Neuronal stem cell (in vitro differentiated cells): ENCODE measurements at regions not wholly inside any gene's neighbourhood (a gene's known extent, or its start where the extent isn't known, plus 50 kb on each side); places are given as distances from the start of the nearest gene placed in this dataset.
"Not testable (repeated sequence)": the region's sequence is repeated elsewhere in the genome, so short reads cannot be mapped to it uniquely, and the experiment has no call there.

Experiments
- DNase-seq: peaks from one replicate; pipeline ENCODE4 v3.0.0-alpha.2; 2013; ENCODE audit warnings: low spot score
- H2AFZ ChIP-seq: one replicate; pipeline ENCODE4 v1.6.1; 2013; ENCODE audit warnings: mild to moderate bottlenecking, low read length, inconsistent platforms
- H2AK5ac ChIP-seq: 2 replicates; pipeline ENCODE4 v1.6.1; 2013; ENCODE audit warnings: low read depth, mild to moderate bottlenecking, inconsistent platforms, low read length, moderate library complexity, mixed read lengths
- H2BK120ac ChIP-seq: 2 replicates; pipeline ENCODE4 v1.6.1; 2013; ENCODE audit warnings: low read depth, mild to moderate bottlenecking, inconsistent platforms, low read length, moderate library complexity, mixed read lengths
- H2BK12ac ChIP-seq: one replicate; pipeline ENCODE4 v1.6.1; 2013; ENCODE audit warnings: low read length, inconsistent platforms
- H2BK15ac ChIP-seq: 2 replicates; pipeline ENCODE4 v1.6.1; 2013; ENCODE audit warnings: mild to moderate bottlenecking, low read length, inconsistent platforms, mixed read lengths
- H2BK5ac ChIP-seq: one replicate; pipeline ENCODE4 v1.6.1; 2013; ENCODE audit warnings: inconsistent platforms, mild to moderate bottlenecking, low read length, moderate library complexity
- H3K14ac ChIP-seq: one replicate; pipeline ENCODE4 v1.6.1; 2013; ENCODE audit warnings: low read length, inconsistent platforms
- H3K18ac ChIP-seq: 2 replicates; pipeline ENCODE4 v1.6.1; 2013; ENCODE audit warnings: low read length, inconsistent platforms
- H3K23ac ChIP-seq: 2 replicates; pipeline ENCODE4 v1.6.1; 2013; ENCODE audit warnings: low read depth, mild to moderate bottlenecking, mixed read lengths, low read length, inconsistent platforms; ENCODE audit not compliant: poor library complexity
- H3K27ac ChIP-seq: replicated peaks from 3 replicates; pipeline ENCODE4 v1.5.1; 2013; ENCODE audit warnings: low read length, inconsistent platforms
- H3K27me3 ChIP-seq, 3 experiments: 2 replicates each; pipeline ENCODE4 v1.6.1; 2013; ENCODE audit warnings: low read length in 3 of 3, mild to moderate bottlenecking in 2 of 3, inconsistent platforms in 1 of 3, low read depth in 1 of 3, mixed read lengths in 1 of 3, moderate library complexity in 1 of 3; ENCODE audit not compliant: control insufficient read depth in 3 of 3, insufficient read depth in 3 of 3
- H3K36me3 ChIP-seq, 2 donors: replicated peaks in 1 of 2; 2 replicates each; pipeline ENCODE4 v1.6.1; 2013; ENCODE audit warnings: low read length in 2 of 2; ENCODE audit not compliant: control insufficient read depth in 2 of 2, insufficient read depth in 2 of 2
- H3K4ac ChIP-seq: 2 replicates; pipeline ENCODE4 v1.6.1; 2013; ENCODE audit warnings: inconsistent platforms, mild to moderate bottlenecking, low read length, moderate library complexity
- H3K4me1 ChIP-seq, 2 donors: 1 replicate in 1 of 2; 2 replicates in 1 of 2; pipeline ENCODE4 v1.6.1; 2013; ENCODE audit warnings: low read length in 2 of 2, low read depth in 1 of 2; ENCODE audit not compliant: control insufficient read depth in 2 of 2, insufficient read depth in 1 of 2
- H3K4me2 ChIP-seq: one replicate; pipeline ENCODE4 v1.6.1; 2013; ENCODE audit warnings: mild to moderate bottlenecking, low read length, inconsistent platforms; ENCODE audit not compliant: insufficient read depth, poor library complexity, severe bottlenecking
- H3K4me3 ChIP-seq, 2 donors: 2 replicates each; pipeline ENCODE4 v1.5.1; 2013; ENCODE audit warnings: low read length in 2 of 2, mild to moderate bottlenecking in 2 of 2, inconsistent platforms in 1 of 2, moderate library complexity in 1 of 2
- H3K79me1 ChIP-seq: one replicate; pipeline ENCODE4 v1.6.1; 2013; ENCODE audit warnings: low read depth, mild to moderate bottlenecking, inconsistent platforms, low read length, moderate library complexity
- H3K9ac ChIP-seq: one replicate; pipeline ENCODE4 v1.6.1; 2013; ENCODE audit warnings: mild to moderate bottlenecking, low read depth, low read length, inconsistent platforms; ENCODE audit not compliant: poor library complexity
- H3K9me3 ChIP-seq, 2 donors: replicated peaks in 1 of 2; 2 replicates each; pipeline versions ENCODE3 to v1.6.1; 2013; ENCODE audit warnings: low read length in 2 of 2, mild to moderate bottlenecking in 2 of 2, inconsistent platforms in 1 of 2, low read depth in 1 of 2, mixed read lengths in 1 of 2, moderate library complexity in 1 of 2; ENCODE audit not compliant: control insufficient read depth in 2 of 2, insufficient read depth in 1 of 2
- H4K8ac ChIP-seq: one replicate; pipeline ENCODE4 v1.6.1; 2013; ENCODE audit warnings: low read depth, mild to moderate bottlenecking, inconsistent platforms, low read length, moderate library complexity
- H4K91ac ChIP-seq: one replicate; pipeline ENCODE4 v1.6.1; 2013; ENCODE audit warnings: low read length, low read depth, mild to moderate bottlenecking, inconsistent platforms; ENCODE audit not compliant: poor library complexity
- WGBS, 2 donors: extraction: QIAGEN DNeasy Blood & Tissue Kit; methylation state at CpG; one replicate each; pipeline ENCODE4 v1.1.7; 2013; ENCODE audit warnings: missing lambda C conversion rate in 2 of 2, mixed read lengths in 1 of 2; ENCODE audit not compliant: insufficient read length in 2 of 2, insufficient replicate concordance in 1 of 2; ENCODE audit errors: extremely low coverage in 2 of 2; 5-methylcytosine and 5-hydroxymethylcytosine counted together

DNA sequence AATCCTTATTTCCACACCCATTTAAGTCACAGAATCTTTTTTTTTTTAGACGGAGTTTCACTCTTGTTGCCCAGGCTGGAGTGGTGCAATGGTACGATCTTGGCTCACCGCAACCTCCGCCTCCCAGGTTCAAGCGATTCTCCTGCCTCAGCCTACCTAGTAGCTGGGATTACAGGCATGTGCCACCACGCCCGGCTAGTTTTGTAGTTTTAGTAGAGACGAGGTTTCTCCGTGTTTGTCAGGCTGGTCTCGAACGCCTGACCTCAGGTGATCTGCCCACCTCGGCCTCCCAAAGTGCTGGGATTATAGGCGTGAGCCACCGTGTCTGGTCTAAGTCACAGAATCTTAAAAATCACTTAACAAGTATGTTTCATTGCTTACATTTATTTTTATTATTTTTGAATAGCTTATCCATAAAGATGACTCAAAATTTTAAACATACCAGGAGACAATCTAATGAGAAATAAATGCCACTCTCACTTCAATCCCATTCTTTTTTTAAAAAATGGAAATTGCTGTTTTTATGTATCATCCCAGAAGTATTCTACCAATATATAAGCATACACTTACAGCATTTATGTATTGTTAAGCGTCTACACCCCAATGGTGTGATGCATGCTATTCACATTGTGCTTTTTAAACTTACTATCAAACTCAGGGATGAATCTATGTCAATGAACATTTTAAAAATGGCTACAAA lies 338.5 kb downstream of the RFPL4B start:
- not testable (repeated sequence) for H3K27me3 ChIP-seq, H3K14ac ChIP-seq, H3K4ac ChIP-seq, H3K9ac ChIP-seq, H3K36me3 ChIP-seq, H2BK15ac ChIP-seq, H3K79me1 ChIP-seq, H2AK5ac ChIP-seq, H2BK120ac ChIP-seq, H2BK12ac ChIP-seq, H3K18ac ChIP-seq, DNase-seq, H3K9me3 ChIP-seq, H3K4me3 ChIP-seq, H4K91ac ChIP-seq, H3K23ac ChIP-seq, H3K27ac ChIP-seq, H4K8ac ChIP-seq, H2AFZ ChIP-seq, H2BK5ac ChIP-seq, H3K4me2 ChIP-seq, H3K4me1 ChIP-seq
- WGBS, 2 donors, result no CpG with 5 or more reads among the region's 15 CpGs

DNA sequence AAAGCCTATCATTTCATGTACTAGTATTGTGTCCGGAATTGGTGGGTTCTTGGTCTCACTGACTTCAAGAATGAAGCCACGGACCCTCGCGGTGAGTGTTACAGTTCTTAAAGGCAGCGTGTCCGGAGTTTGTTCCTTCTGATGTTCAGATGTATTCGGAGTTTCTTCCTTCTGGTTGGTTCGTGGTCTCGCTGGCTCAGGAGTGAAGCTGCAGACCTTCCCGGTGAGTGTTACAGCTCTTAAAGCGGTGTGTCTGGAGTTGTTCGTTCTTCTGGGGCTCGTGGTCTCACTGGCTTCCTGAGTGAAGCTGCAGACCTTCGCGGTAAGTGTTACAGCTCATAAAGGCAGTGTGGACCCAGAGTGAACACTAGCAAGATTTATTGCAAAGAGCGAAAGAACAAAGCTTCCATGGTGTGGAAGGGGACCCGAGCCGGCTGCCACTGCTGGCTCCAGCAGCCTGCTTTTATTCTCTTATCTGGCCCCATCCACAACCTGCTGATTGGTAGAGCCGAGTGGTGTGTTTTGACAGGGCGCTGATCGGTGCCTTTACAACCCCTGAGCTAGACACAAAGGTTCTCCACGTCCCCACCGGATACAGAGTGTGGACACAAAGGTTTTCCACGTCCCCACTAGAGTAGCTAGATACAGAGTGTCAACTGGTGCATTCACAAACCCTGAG lies 341.5 kb downstream of the RFPL4B start:
- not testable (repeated sequence) for H3K4ac ChIP-seq, H3K9me3 ChIP-seq, H3K36me3 ChIP-seq, DNase-seq, H3K27ac ChIP-seq, H3K9ac ChIP-seq, H3K4me1 ChIP-seq, H2BK15ac ChIP-seq, H4K91ac ChIP-seq, H4K8ac ChIP-seq, H2BK120ac ChIP-seq, H2BK5ac ChIP-seq, H3K79me1 ChIP-seq, H3K14ac ChIP-seq, H3K4me3 ChIP-seq, H2AK5ac ChIP-seq, H2BK12ac ChIP-seq, H3K18ac ChIP-seq, H3K4me2 ChIP-seq, H3K23ac ChIP-seq, H3K27me3 ChIP-seq
- peak overlapping the region; percentile 59 for H2AFZ ChIP-seq
- WGBS, 2 donors, result no CpG with 5 or more reads among the region's 24 CpGs

DNA sequence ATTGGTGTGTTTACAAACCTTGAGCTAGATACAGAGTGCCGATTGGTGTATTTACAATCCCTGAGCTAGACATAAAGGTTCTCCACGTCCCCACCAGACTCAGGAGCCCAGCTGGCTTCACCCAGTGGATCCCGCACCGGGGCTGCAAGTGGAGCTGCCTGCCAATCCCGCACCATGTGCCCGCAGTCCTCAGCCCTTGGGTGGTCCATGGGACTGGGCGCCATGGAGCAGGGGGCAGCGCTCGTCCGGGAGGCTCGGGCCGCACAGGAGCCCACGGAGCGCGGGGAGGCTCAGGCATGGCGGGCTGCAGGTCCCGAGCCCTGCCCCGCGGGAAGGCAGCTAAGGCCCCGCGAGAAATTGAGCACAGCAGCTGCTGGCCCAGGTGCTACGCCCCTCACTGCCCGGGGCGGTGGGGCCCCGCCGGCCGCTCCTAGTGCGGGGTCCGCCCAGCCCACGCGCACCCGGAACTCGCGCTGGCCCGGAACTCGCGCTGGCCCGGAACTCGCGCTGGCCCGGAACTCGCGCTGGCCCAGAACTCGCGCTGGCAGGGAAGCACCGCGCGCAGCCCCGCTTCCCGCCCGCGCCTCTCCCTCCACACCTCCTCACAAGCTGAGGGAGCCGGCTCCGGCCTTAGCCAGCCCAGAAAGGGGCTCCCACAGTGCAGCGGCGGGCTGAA lies 342.2 kb downstream of the RFPL4B start:
- not testable (repeated sequence) for H3K79me1 ChIP-seq, H2BK5ac ChIP-seq, H3K23ac ChIP-seq, H3K4ac ChIP-seq, H3K27ac ChIP-seq, DNase-seq, H3K9ac ChIP-seq, H2BK12ac ChIP-seq, H3K36me3 ChIP-seq, H3K27me3 ChIP-seq, H3K18ac ChIP-seq, H2BK120ac ChIP-seq, H3K4me2 ChIP-seq, H3K4me1 ChIP-seq, H3K14ac ChIP-seq, H3K9me3 ChIP-seq, H2AK5ac ChIP-seq, H3K4me3 ChIP-seq, H4K91ac ChIP-seq, H4K8ac ChIP-seq, H2AFZ ChIP-seq, H2BK15ac ChIP-seq
- no CpG with 5 or more reads among the region's 56 CpGs for WGBS, 2 donors

DNA sequence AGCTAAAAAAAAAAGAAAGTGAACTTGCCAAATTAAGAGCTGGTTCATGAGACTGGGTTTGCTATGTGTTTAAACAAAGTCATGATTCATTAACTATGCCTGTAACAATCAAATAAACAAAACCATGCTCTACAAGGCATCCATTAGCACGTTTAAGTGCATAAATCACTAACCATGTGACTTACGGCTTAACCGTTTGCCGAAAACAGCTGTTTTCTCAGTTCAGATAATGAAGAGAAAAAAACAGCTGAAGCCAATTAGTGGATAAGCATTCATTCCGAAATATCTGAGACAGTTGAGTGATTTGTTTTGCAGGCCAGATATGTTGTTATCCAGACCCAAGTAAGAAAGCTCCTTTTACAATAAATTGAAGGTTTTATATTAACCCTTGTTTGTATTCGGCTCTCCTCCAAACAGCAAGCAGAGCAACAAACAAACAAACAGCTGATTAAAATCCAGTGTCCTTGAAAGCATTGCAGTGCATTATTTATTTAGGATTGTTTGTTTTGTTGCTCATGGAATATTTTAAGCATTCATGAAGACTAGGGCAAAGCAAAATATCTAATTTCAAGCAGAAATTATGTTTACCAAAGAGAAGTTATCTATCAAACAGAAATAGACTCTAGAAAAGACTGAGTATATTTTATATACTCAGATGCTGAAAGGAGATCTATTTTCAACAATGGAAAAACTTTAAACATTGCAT lies 343.5 kb downstream of the RFPL4B start:
- H3K23ac ChIP-seq, result no peak overlapping the region
- no peak overlapping the region for H3K4me3 ChIP-seq
- H2BK5ac ChIP-seq, result no peak overlapping the region
- no peak overlapping the region for H3K4me2 ChIP-seq
- no peaks in the 10 kb centered on the region for H3K9me3 ChIP-seq
- DNase-seq, result no peak
- H2BK15ac ChIP-seq, result no peak overlapping the region
- no peaks in the 10 kb centered on the region for H3K27me3 ChIP-seq
- H3K18ac ChIP-seq, result no peak overlapping the region
- H4K91ac ChIP-seq, result no peak overlapping the region
- H3K36me3 ChIP-seq, result no peaks in the 10 kb centered on the region
- no CpG with 5 or more reads among the region's 6 CpGs for WGBS, 2 donors
- H3K14ac ChIP-seq, result no peak overlapping the region
- no peaks in the 10 kb centered on the region for H3K79me1 ChIP-seq
- H4K8ac ChIP-seq, result no peak overlapping the region
- no peak overlapping the region for H3K27ac ChIP-seq
- H2AFZ ChIP-seq, result no peak overlapping the region
- H3K9ac ChIP-seq, result no peak overlapping the region
- no peak overlapping the region for H2BK12ac ChIP-seq
- H2AK5ac ChIP-seq, result no peak overlapping the region
- no peak overlapping the region for H2BK120ac ChIP-seq
- H3K4me1 ChIP-seq, result peaks cover 0 to 4% of the 10 kb centered on the region in 2 donors
- H3K4ac ChIP-seq, result no peak overlapping the region
